Natural killer cell (primary cell): ENCODE measurements at regions not wholly inside any gene's neighbourhood (a gene's known extent, or its start where the extent isn't known, plus 50 kb on each side); places are given as distances from the start of the nearest gene placed in this dataset.

Source experiments
- ATAC-seq, 3 donors: fragments of 150-1000 bp in 2 of 3; fragments of 200-7000 bp in 1 of 3; cut with Tn5 transposase; 1 replicate in 1 of 3; 2 replicates in 2 of 3; pipeline ENCODE4 v1.10.0; 2021; ENCODE audit warnings: mild to moderate bottlenecking in 2 of 3, moderate library complexity in 2 of 3
- DNase-seq, 2 donors: peaks; one replicate each; pipeline versions ENCODE4 v3.0.0 to v3.0.0-alpha.2; 2013 to 2021; ENCODE audit warnings: mixed read lengths in 1 of 2
- H3K27ac ChIP-seq: one replicate; pipeline ENCODE4 v1.5.1; 2013; ENCODE audit warnings: mild to moderate bottlenecking, low read length
- H3K27me3 ChIP-seq: one replicate; pipeline ENCODE4 v1.6.1; 2013; ENCODE audit warnings: low read length; ENCODE audit not compliant: control insufficient read depth, insufficient read depth
- H3K36me3 ChIP-seq: one replicate; pipeline ENCODE4 v1.6.1; 2013; ENCODE audit warnings: low read length; ENCODE audit not compliant: control insufficient read depth, insufficient read depth
- H3K4me1 ChIP-seq: one replicate; pipeline ENCODE4 v1.6.1; 2013; ENCODE audit warnings: low read length; ENCODE audit not compliant: control insufficient read depth, insufficient read depth
- H3K4me3 ChIP-seq: one replicate; pipeline ENCODE4 v1.5.1; 2013; ENCODE audit warnings: low read length
- H3K9me3 ChIP-seq: one replicate; pipeline ENCODE4 v1.6.1; 2013; ENCODE audit warnings: low read length; ENCODE audit not compliant: control insufficient read depth, insufficient read depth
- H3K27ac Mint-ChIP-seq, 2 donors: one replicate each; pipeline ENCODE4 v1.8.0; 2022; ENCODE audit warnings: mild to moderate bottlenecking in 2 of 2, mixed read lengths in 2 of 2, moderate library complexity in 1 of 2
- H3K27me3 Mint-ChIP-seq, 2 donors: one replicate each; pipeline ENCODE4 v1.8.0; 2022; ENCODE audit warnings: low read depth in 2 of 2, mixed read lengths in 2 of 2
- H3K36me3 Mint-ChIP-seq: one replicate; pipeline ENCODE4 v1.8.0; 2022; ENCODE audit warnings: mixed read lengths
- H3K4me1 Mint-ChIP-seq, 2 donors: one replicate each; pipeline ENCODE4 v1.8.0; 2022; ENCODE audit warnings: mixed read lengths in 2 of 2
- H3K4me3 Mint-ChIP-seq: one replicate; pipeline ENCODE4 v1.8.0; 2022; ENCODE audit warnings: mild to moderate bottlenecking, moderate library complexity, mixed read lengths
- H3K9me3 Mint-ChIP-seq, 2 donors: one replicate each; pipeline ENCODE4 v1.8.0; 2022; ENCODE audit warnings: mixed read lengths in 2 of 2
- CTCF ChIP-seq: fragments of 200-600 bp; IDR thresholded peaks from one replicate; pipeline ENCODE4 v1.8.0; 2022; ENCODE audit warnings: antibody characterized with exemption
- WGBS: methylation state at CpG from one replicate; pipeline ENCODE4 v1.1.7; 2013; ENCODE audit warnings: missing lambda C conversion rate; ENCODE audit not compliant: insufficient coverage; 5-methylcytosine and 5-hydroxymethylcytosine counted together
- intact Hi-C: fragments of 100-400 bp; cut with micrococcal nuclease; formaldehyde crosslinking; loops from one replicate; pipeline ENCODE4 v1.14.2; 2022

DNA sequence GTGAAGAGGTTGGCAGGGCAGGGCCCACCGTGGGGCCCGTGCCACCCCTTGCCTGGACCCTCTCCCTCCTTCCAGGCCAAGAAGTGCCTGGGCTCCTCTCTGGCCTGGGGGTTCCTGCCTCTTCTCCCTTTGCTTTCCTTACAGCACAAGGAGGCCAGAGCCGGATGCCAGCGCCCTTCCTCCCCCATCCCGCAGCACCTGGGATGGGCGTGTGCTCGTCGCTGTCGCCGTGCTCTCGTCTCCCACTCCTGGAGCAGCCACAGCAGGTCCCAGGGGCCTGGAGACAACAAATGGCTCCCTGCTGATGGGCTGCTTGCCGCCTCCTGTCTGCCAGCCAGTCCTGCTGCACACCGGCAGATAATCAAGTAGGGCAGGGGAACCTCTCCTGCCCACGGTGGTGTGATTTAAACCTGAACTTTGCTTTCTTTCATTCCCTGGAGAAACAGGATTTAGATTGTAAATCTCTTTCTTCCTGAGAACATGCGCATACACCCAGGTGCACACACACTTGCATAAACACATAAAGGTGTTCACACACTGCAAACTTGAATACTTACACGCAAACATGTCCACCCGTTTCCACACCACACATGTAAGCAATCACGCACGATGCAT, 50.8 kb upstream of the POU3F1 start:
- 91% methylated on average over 19 of the region's 19 CpGs for WGBS
- ATAC-seq: no peak
- no peaks in the 10 kb centered on the region for H3K9me3 Mint-ChIP-seq

More for the DNA sequence above, 50.8 kb upstream of the POU3F1 start:
- Mint-ChIP-seq H3K4me1 (no peaks in the 10 kb centered on the region), H3K27me3 (peaks cover 20 to 22% of the 10 kb centered on the region in 2 donors), H3K27ac (no peak overlapping the region), H3K4me3 (no peak overlapping the region), H3K36me3 (no peaks in the 10 kb centered on the region)
- H3K36me3 ChIP-seq: no peaks in the 10 kb centered on the region
- H3K27ac ChIP-seq: no peak overlapping the region
- TF ChIP-seq CTCF: no peak
- no peaks in the 10 kb centered on the region for H3K27me3 ChIP-seq
- no peaks in the 10 kb centered on the region for H3K4me1 ChIP-seq
- H3K9me3 ChIP-seq: no peaks in the 10 kb centered on the region
- no peak for DNase-seq
- intact Hi-C loops: no loop called here
- H3K4me3 ChIP-seq: no peak overlapping the region
